Ovary (tissue), 3 donors: ENCODE measurements at regions not wholly inside any gene's neighbourhood (a gene's known extent, or its start where the extent isn't known, plus 50 kb on each side); places are given as distances from the start of the nearest gene placed in this dataset.

Experiments used
- CTCF ChIP-seq, 3 donors: fragments of 450-650 bp in 2 of 3; fragments of 200-600 bp in 1 of 3; IDR thresholded peaks; one replicate each; pipeline versions ENCODE4 v1.5.1 to v1.8.0; 2016 to 2022; ENCODE audit warnings: antibody characterized with exemption in 3 of 3, mild to moderate bottlenecking in 1 of 3
- EP300 ChIP-seq: sonication (generic); formaldehyde crosslinking; IDR thresholded peaks from one replicate; pipeline ENCODE4 v1.6.1; 2017; ENCODE audit warnings: antibody characterized with exemption
- POLR2A ChIP-seq: fragments of 450-650 bp; IDR thresholded peaks from one replicate; pipeline ENCODE4 v1.6.1; 2017; ENCODE audit warnings: antibody characterized with exemption, mild to moderate bottlenecking, moderate library complexity
- donor health status: DM: no; HTN: no; CAD: no.

GRCh38 chr6:51495610-51496396 lies 591.6 kb downstream of the PKHD1 start:
- TF ChIP-seq POLR2A (no peak), CTCF (IDR thresholded peaks at IDR 0.05) (no peak), EP300 (no peak)
